Vagina (tissue), 2 donors: ENCODE measurements at regions not wholly inside any gene's neighbourhood (a gene's known extent, or its start where the extent isn't known, plus 50 kb on each side); places are given as distances from the start of the nearest gene placed in this dataset.

Experiments
- DNase-seq, 2 donors: peaks; one replicate each; pipeline ENCODE4 v3.0.0-alpha.2; 2017; ENCODE audit errors: extremely low spot score in 2 of 2
- H3K27ac ChIP-seq: fragments of 200-600 bp; sonication (generic); one replicate; pipeline ENCODE4 v1.5.1; 2019
- H3K27me3 ChIP-seq: fragments of 200-600 bp; sonication (generic); one replicate; pipeline ENCODE4 v1.5.1; 2019
- H3K36me3 ChIP-seq, 2 donors: fragments of 200-600 bp; sonication (generic); one replicate each; pipeline ENCODE4 v1.5.1; 2017 to 2019
- H3K4me1 ChIP-seq: fragments of 200-600 bp; sonication (generic); one replicate; pipeline ENCODE4 v1.5.1; 2019
- H3K4me3 ChIP-seq, 2 donors: fragments of 200-600 bp; sonication (generic); 1 replicate in 1 of 2; 2 replicates in 1 of 2; pipeline ENCODE4 v1.5.1; 2016 to 2019
- H3K9me3 ChIP-seq: fragments of 200-600 bp; sonication (generic); one replicate; pipeline ENCODE4 v1.5.1; 2019
- POLR2A ChIP-seq, 2 donors: fragments of 450-650 bp; IDR thresholded peaks; one replicate each; pipeline ENCODE4 v1.6.1; 2017; ENCODE audit warnings: antibody characterized with exemption in 2 of 2, mild to moderate bottlenecking in 2 of 2, moderate library complexity in 2 of 2
- POLR2AphosphoS5 ChIP-seq, 2 donors: sonication (generic); formaldehyde crosslinking; IDR thresholded peaks; one replicate each; pipeline ENCODE4 v1.9.0; 2017; ENCODE audit warnings: antibody characterized with exemption in 2 of 2, mild to moderate bottlenecking in 2 of 2, low read depth in 1 of 2; ENCODE audit not compliant: insufficient read depth in 1 of 2
- intact Hi-C: fragments of 100-400 bp; cut with DNase I; formaldehyde crosslinking; loops from one replicate; pipeline ENCODE4 v1.15.1; 2023
- TF ChIP-seq, protein P1 (sequence below), 3 experiments: fragments of 450-650 bp in 2 of 3; fragments of 200-600 bp in 1 of 3; sonication (generic) in 1 of 3; IDR thresholded peaks; one replicate each; pipeline ENCODE4 v1.5.1; 2017 to 2019; ENCODE audit warnings: antibody characterized with exemption in 3 of 3, mild to moderate bottlenecking in 2 of 3, moderate library complexity in 2 of 3

GRCh38 chr10:77713521-77714280 lies 76.1 kb upstream of the KCNMA1 start:
- H3K36me3 ChIP-seq: no peaks in the 10 kb centered on the region
- H3K27ac ChIP-seq: no peak overlapping the region
- no peak overlapping the region for H3K4me3 ChIP-seq
- H3K27me3 ChIP-seq: no peaks in the 10 kb centered on the region
- no peaks in the 10 kb centered on the region for H3K9me3 ChIP-seq
- intact Hi-C loops: loop anchor here (10.0 kb wide), 1 partner anchor 549 kb away; no protein-coding TSS in a partner anchor
- TF ChIP-seq POLR2AphosphoS5 (IDR thresholded peaks at IDR 0.05; ENCODE audit: insufficient read depth in 1 of 2, low read depth in 1 of 2) (no peak), POLR2A (IDR thresholded peaks at IDR 0.05) (no peak)
- TF ChIP-seq, protein P1, sequence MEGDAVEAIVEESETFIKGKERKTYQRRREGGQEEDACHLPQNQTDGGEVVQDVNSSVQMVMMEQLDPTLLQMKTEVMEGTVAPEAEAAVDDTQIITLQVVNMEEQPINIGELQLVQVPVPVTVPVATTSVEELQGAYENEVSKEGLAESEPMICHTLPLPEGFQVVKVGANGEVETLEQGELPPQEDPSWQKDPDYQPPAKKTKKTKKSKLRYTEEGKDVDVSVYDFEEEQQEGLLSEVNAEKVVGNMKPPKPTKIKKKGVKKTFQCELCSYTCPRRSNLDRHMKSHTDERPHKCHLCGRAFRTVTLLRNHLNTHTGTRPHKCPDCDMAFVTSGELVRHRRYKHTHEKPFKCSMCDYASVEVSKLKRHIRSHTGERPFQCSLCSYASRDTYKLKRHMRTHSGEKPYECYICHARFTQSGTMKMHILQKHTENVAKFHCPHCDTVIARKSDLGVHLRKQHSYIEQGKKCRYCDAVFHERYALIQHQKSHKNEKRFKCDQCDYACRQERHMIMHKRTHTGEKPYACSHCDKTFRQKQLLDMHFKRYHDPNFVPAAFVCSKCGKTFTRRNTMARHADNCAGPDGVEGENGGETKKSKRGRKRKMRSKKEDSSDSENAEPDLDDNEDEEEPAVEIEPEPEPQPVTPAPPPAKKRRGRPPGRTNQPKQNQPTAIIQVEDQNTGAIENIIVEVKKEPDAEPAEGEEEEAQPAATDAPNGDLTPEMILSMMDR (IDR thresholded peaks at IDR 0.05): no peak
- peaks cover 6% of the 10 kb centered on the region for H3K4me1 ChIP-seq
- no peak for DNase-seq

DNA sequence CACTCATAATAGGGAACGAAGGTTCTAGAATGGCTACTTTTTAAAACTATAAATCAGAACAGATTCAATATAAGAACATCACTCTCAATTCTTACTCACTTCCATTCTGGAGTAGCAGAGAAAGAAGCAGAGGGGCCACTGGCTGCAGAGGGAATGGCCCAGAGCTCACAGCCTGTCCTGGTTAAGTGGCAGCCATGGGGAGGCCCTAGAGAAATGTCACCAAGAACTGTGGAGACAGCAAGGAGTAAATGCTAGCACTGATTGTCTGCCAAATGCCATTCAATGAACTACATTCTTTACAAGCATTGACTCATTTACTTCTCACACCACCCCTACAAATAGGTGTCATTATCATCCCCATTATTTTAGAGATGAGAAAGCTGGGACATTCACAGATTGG lies 74.6 kb upstream of the KCNMA1 start:
- intact Hi-C loops: loop anchor here (10.0 kb wide), 1 partner anchor 547 kb away; no protein-coding TSS in a partner anchor
- no peaks in the 10 kb centered on the region for H3K36me3 ChIP-seq
- TF ChIP-seq, protein P1 (IDR thresholded peaks at IDR 0.05): no peak
- TF ChIP-seq POLR2A (IDR thresholded peaks at IDR 0.05): no peak
- TF ChIP-seq POLR2AphosphoS5 (IDR thresholded peaks at IDR 0.05; ENCODE audit: insufficient read depth in 1 of 2, low read depth in 1 of 2): no peak
- DNase-seq: no peak
- H3K4me1 ChIP-seq: peaks cover 6% of the 10 kb centered on the region
- no peak overlapping the region for H3K4me3 ChIP-seq
- H3K27ac ChIP-seq: no peak overlapping the region
- no peaks in the 10 kb centered on the region for H3K27me3 ChIP-seq
- H3K9me3 ChIP-seq: no peaks in the 10 kb centered on the region

- no peak overlapping the region for H3K27ac ChIP-seq
- H3K4me3 ChIP-seq: peak overlapping the region in 1 of 2 donors; percentile 54
- intact Hi-C loops: loop anchor here (10.0 kb wide), 1 partner anchor 547 kb away; no protein-coding TSS in a partner anchor
Observed at GRCh38 chr10:77711683-77712049, 74.1 kb upstream of the KCNMA1 start.

GRCh38 chr10:77710759-77711682 lies 73.4 kb upstream of the KCNMA1 start:
- intact Hi-C loops: loop anchor here (10.0 kb wide), 1 partner anchor 546 kb away; no protein-coding TSS in a partner anchor
- Histone ChIP-seq H3K27ac (no peak overlapping the region), H3K4me1 (peaks cover 6% of the 10 kb centered on the region), H3K36me3 (no peaks in the 10 kb centered on the region), H3K27me3 (no peaks in the 10 kb centered on the region), H3K9me3 (no peaks in the 10 kb centered on the region), H3K4me3 (peak overlapping the region; percentile 41 to 54)
- peak in 1 of 2 donors; percentile 52 for DNase-seq
- TF ChIP-seq, protein P1 (IDR thresholded peaks at IDR 0.05): peak; percentile 65 to 82 (median 76)
- no peak for TF ChIP-seq POLR2A (IDR thresholded peaks at IDR 0.05)
- TF ChIP-seq POLR2AphosphoS5 (IDR thresholded peaks at IDR 0.05; ENCODE audit: insufficient read depth in 1 of 2, low read depth in 1 of 2): no peak

More at GRCh38 chr10:77711683-77712049, 74.1 kb upstream of the KCNMA1 start:
- TF ChIP-seq, protein P1 (IDR thresholded peaks at IDR 0.05): no peak
- TF ChIP-seq POLR2AphosphoS5 (IDR thresholded peaks at IDR 0.05; ENCODE audit: insufficient read depth in 1 of 2, low read depth in 1 of 2) (no peak), POLR2A (IDR thresholded peaks at IDR 0.05) (no peak)
- H3K9me3 ChIP-seq: no peaks in the 10 kb centered on the region
- no peaks in the 10 kb centered on the region for H3K36me3 ChIP-seq
- H3K27me3 ChIP-seq: no peaks in the 10 kb centered on the region
- peaks cover 6% of the 10 kb centered on the region for H3K4me1 ChIP-seq
- no peak for DNase-seq
